ENCODE measurements at regions not wholly inside any gene's neighbourhood (a gene's known extent, or its start where the extent isn't known, plus 50 kb on each side); places are given as distances from the start of the nearest gene placed in this dataset.

DNA sequence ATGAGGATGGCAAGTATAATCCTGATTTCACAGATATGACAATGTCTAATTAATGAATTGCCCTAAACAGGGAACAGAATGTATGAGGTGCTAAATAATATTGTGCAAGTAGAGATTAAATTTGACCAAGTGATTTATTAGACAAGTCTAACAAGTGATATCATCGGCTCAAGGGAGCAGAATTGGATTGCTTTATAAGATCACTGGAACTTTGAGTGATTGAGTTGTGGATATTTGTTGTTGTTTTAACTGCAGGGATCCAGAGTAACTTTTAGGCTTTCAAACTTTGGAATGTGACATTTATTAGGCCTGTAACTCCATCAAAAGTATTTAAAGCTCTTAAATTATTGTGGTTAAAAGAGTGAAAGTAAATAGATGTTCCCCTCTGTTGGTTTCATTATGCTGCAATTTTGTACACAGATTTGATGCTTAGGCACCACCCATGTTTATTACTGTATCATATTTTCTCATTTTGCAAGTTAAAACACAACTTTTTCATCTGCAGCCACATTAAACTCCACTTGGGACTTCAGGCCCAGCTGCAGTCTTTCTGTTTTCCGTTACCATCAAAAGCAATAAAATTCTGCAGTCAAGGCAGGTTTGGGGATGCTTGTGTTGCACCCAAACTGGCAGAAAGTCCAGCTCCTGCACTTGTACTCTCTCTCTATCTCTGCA, 206.6 kb downstream of the HLX start:
- no peak for TF ChIP-seq CTCF (IDR thresholded peaks at IDR 0.05)
- no peak for TF ChIP-seq POLR2A (IDR thresholded peaks at IDR 0.05)
- Histone ChIP-seq H3K9me3 (no peaks in the 10 kb centered on the region), H3K36me3 (no peaks in the 10 kb centered on the region), H3K27ac (no peak overlapping the region), H3K4me3 (no peak overlapping the region), H3K4me1 (no peaks in the 10 kb centered on the region), H3K27me3 (no peaks in the 10 kb centered on the region)
- no peak for DNase-seq

DNA sequence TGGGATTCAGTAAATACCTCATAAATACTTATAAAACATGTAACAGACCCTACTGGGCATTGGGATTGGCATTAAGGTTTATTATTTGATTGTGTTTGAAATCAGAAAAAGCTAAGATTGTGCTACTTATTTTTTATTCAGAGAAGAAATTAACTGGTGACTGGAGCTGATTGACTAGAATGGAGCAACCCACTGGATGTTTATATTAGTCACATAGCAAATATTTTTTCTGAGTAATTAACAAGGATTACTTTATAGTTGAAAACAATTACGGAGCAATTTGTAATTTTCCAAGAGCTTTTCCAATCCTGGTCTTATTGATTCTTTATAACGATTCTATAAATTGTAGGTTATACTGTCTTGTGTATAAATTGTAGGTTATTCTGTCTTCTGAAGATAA, 208.7 kb downstream of the HLX start:
- H3K36me3 ChIP-seq, result no peaks in the 10 kb centered on the region
- no peak overlapping the region for H3K27ac ChIP-seq
- TF ChIP-seq POLR2A (IDR thresholded peaks at IDR 0.05), result no peak
- TF ChIP-seq CTCF (IDR thresholded peaks at IDR 0.05), result no peak
- H3K27me3 ChIP-seq, result no peaks in the 10 kb centered on the region
- H3K9me3 ChIP-seq, result no peaks in the 10 kb centered on the region
- DNase-seq, result no peak
- no peak overlapping the region for H3K4me3 ChIP-seq
- H3K4me1 ChIP-seq, result no peaks in the 10 kb centered on the region

GRCh38 chr1:221089273-221089672, 210.0 kb downstream of the HLX start:
- no peak for DNase-seq
- no peaks in the 10 kb centered on the region for H3K27me3 ChIP-seq
- TF ChIP-seq POLR2A (IDR thresholded peaks at IDR 0.05) (no peak), CTCF (IDR thresholded peaks at IDR 0.05) (no peak)

DNA sequence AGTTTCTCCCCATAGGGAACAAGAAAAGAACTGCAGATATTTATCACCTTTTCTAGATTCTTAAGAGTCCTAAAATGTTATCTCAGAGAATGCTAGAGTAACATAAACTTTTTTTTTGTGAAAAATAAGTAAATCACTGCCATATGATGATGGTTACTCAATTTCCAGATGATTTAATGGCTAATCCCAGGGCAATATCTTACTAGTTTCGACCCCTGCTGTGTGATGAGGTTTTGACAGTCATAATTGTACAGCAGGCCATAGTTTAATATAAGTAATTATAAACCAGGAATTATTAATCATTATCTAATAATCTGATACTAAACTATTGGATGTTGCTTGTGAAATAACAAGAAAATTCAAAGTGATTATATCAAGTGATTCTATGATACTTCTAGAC, 210.6 kb downstream of the HLX start:
- H3K9me3 ChIP-seq, result no peaks in the 10 kb centered on the region
- no peak overlapping the region for H3K27ac ChIP-seq
- DNase-seq, result no peak
- no peaks in the 10 kb centered on the region for H3K36me3 ChIP-seq
- TF ChIP-seq CTCF (IDR thresholded peaks at IDR 0.05), result no peak
- no peak for TF ChIP-seq POLR2A (IDR thresholded peaks at IDR 0.05)
- H3K4me3 ChIP-seq, result no peak overlapping the region
- no peaks in the 10 kb centered on the region for H3K4me1 ChIP-seq
- no peaks in the 10 kb centered on the region for H3K27me3 ChIP-seq

More at GRCh38 chr1:221089273-221089672, 210.0 kb downstream of the HLX start:
- Histone ChIP-seq H3K27ac (no peak overlapping the region), H3K36me3 (no peaks in the 10 kb centered on the region), H3K4me1 (no peaks in the 10 kb centered on the region), H3K4me3 (no peak overlapping the region), H3K9me3 (no peaks in the 10 kb centered on the region)

DNA sequence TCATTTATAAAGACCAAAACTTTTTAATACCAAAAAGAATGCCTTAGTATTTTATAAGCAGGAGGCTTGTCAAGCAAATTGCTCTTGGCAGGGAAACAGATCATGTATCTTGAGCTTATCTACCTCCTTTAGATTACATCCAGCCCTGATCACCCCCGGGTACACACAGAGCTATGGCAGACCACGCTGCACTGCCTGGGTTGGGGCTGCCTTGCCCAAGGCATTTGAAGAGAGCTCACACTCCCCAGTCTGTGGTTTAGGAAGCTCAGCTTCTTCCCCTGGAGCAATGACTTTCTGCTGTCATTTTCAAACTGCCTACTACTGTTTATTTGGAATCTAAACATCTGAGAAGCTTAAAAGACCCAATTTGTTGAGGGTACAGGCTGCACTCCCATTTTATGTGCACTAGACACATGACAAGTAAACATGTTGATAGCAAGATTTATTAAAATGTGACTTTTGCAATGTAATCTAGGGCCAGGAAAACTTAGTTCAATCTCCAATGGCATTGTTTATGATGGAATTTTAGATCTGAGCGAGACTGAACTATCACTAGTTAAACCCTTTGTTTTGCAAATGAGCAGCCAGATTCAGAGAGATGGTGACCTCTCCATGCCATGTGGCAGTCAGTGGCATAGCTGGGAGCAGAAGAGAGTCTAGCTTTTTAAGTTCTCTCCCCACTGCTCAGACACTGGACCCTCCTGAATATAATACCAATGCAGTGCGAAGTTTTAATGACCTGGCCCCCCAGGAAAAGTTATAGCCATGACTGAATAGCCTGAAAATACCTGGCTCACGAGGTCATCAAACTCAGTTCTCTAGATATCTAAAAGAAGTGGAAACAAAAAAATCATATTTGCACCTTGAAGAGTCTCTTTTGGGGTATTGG, 214.9 kb downstream of the HLX start:
- H3K27ac ChIP-seq, result no peak overlapping the region
- TF ChIP-seq CTCF (IDR thresholded peaks at IDR 0.05) (no peak), POLR2A (IDR thresholded peaks at IDR 0.05) (no peak)
- DNase-seq, result no peak

More for the DNA sequence above, 214.9 kb downstream of the HLX start:
- Histone ChIP-seq H3K27me3 (no peaks in the 10 kb centered on the region), H3K36me3 (no peaks in the 10 kb centered on the region), H3K4me3 (no peak overlapping the region), H3K9me3 (no peaks in the 10 kb centered on the region), H3K4me1 (no peaks in the 10 kb centered on the region)

Measured in Peyer's patch (tissue), 4 donors.